Keratinocyte (primary cell): ENCODE measurements at regions not wholly inside any gene's neighbourhood (a gene's known extent, or its start where the extent isn't known, plus 50 kb on each side); places are given as distances from the start of the nearest gene placed in this dataset.

Experiments used
- DNase-seq: peaks from one replicate; pipeline ENCODE4 v3.0.0-alpha.2; 2011; ENCODE audit warnings: low read depth, missing footprints, low spot score
- FAIRE-seq: peaks from 2 replicates; lab custom pipeline; 2011; peaks lifted over from hg19 to GRCh38; lab: Jason Lieb, UNC
- H2AFZ ChIP-seq: 2 replicates; pipeline ENCODE4 v1.6.0; 2012; ENCODE audit warnings: low read length, control low read depth, inconsistent platforms; ENCODE audit not compliant: control insufficient read depth
- H3K27ac ChIP-seq: 2 replicates; pipeline ENCODE4 v1.5.1; 2011; ENCODE audit warnings: low read length; ENCODE audit not compliant: control insufficient read depth, insufficient read depth
- H3K27me3 ChIP-seq: 3 replicates; pipeline ENCODE4 v1.6.0; 2011; ENCODE audit warnings: low read length; ENCODE audit not compliant: control insufficient read depth, insufficient read depth; ENCODE audit errors: extremely low read depth
- H3K36me3 ChIP-seq, 2 experiments: 2 replicates in 1 of 2; 3 replicates in 1 of 2; pipeline ENCODE4 v1.5.1; 2011; ENCODE audit warnings: low read length in 2 of 2, mild to moderate bottlenecking in 1 of 2; ENCODE audit not compliant: control insufficient read depth in 2 of 2, insufficient read depth in 2 of 2; ENCODE audit errors: extremely low read depth in 1 of 2
- H3K4me1 ChIP-seq: 3 replicates; pipeline ENCODE4 v1.5.1; 2011; ENCODE audit warnings: low read length; ENCODE audit not compliant: control insufficient read depth, insufficient read depth; ENCODE audit errors: extremely low read depth
- H3K4me2 ChIP-seq: 3 replicates; pipeline ENCODE4 v1.6.0; 2011; ENCODE audit warnings: low read depth, low read length; ENCODE audit not compliant: control insufficient read depth, insufficient read depth; ENCODE audit errors: extremely low read depth
- H3K4me3 ChIP-seq, 3 experiments: fragments of 200-600 bp in 1 of 3; sonication (generic) in 1 of 3; 2 replicates in 2 of 3; 3 replicates in 1 of 3; pipeline ENCODE4 v1.5.1; 2011 to 2016; ENCODE audit warnings: low read length in 3 of 3, mild to moderate bottlenecking in 3 of 3, control low read depth in 2 of 3, inconsistent platforms in 1 of 3, low read depth in 1 of 3, mixed read lengths in 1 of 3, mixed run types in 1 of 3, moderate library complexity in 1 of 3; ENCODE audit not compliant: control insufficient read depth in 2 of 3, insufficient read depth in 2 of 3; ENCODE audit errors: extremely low read depth in 1 of 3
- H3K79me2 ChIP-seq: 2 replicates; pipeline ENCODE4 v1.6.0; 2012; ENCODE audit warnings: low read length; ENCODE audit not compliant: control insufficient read depth, insufficient read depth
- H3K9ac ChIP-seq: 3 replicates; pipeline ENCODE4 v1.6.0; 2011; ENCODE audit warnings: low read length; ENCODE audit not compliant: control insufficient read depth, insufficient read depth; ENCODE audit errors: extremely low read depth
- H3K9me1 ChIP-seq: 3 replicates; pipeline ENCODE4 v1.6.0; 2011; ENCODE audit warnings: low read length; ENCODE audit not compliant: control insufficient read depth, insufficient read depth; ENCODE audit errors: extremely low read depth
- H3K9me3 ChIP-seq: 2 replicates; pipeline ENCODE4 v1.5.1; 2012; ENCODE audit warnings: low read depth, low read length; ENCODE audit not compliant: control insufficient read depth
- H4K20me1 ChIP-seq: 3 replicates; pipeline ENCODE4 v1.6.0; 2011; ENCODE audit warnings: low read length; ENCODE audit not compliant: control insufficient read depth, insufficient read depth; ENCODE audit errors: extremely low read depth
- CTCF ChIP-seq, 3 experiments: IDR thresholded peaks in 1 of 3; conservative IDR thresholded peaks in 1 of 3; optimal IDR thresholded peaks in 1 of 3; 2 replicates in 2 of 3; 3 replicates in 1 of 3; pipeline versions ENCODE3 to v1.5.1; 2011; ENCODE audit warnings: low read length in 3 of 3, mild to moderate bottlenecking in 3 of 3, moderate library complexity in 2 of 3, control low read depth in 1 of 3, inconsistent platforms in 1 of 3; ENCODE audit not compliant: insufficient read depth in 2 of 3; ENCODE audit errors: extremely low read depth in 1 of 3
- EZH2 ChIP-seq: IDR thresholded peaks from one replicate; pipeline ENCODE4 v1.6.1; 2012; ENCODE audit warnings: inconsistent platforms, mild to moderate bottlenecking, low read length, moderate library complexity
- dilution Hi-C: fragments of 300-500 bp; cut with MboI; formaldehyde crosslinking; loops from one replicate; pipeline ENCODE4 v1.7.0; 2020; ENCODE audit warnings: low sequenced_read_pairs; ENCODE audit not compliant: extremely low pct_ligation_motif_present

- Histone ChIP-seq H3K4me2 (no peak overlapping the region), H3K27ac (no peak overlapping the region), H3K9me1 (no peaks in the 10 kb centered on the region), H3K79me2 (no peaks in the 10 kb centered on the region), H2AFZ (no peak overlapping the region), H3K9me3 (no peaks in the 10 kb centered on the region), H3K9ac (no peak overlapping the region), H4K20me1 (no peaks in the 10 kb centered on the region), H3K36me3 (no peaks in the 10 kb centered on the region), H3K27me3 (no peaks in the 10 kb centered on the region), H3K4me3 (no peak overlapping the region), H3K4me1 (no peaks in the 10 kb centered on the region)
- FAIRE-seq (no peak), DNase-seq (no peak)
- no peak for TF ChIP-seq CTCF (optimal IDR thresholded peaks at IDR 0.05 in 1 of 3, IDR thresholded peaks at IDR 0.05 in 1 of 3, conservative IDR thresholded peaks at IDR 0.05 in 1 of 3; ENCODE audit: extremely low read depth in 1 of 3, insufficient read depth in 2 of 3, low read length in 3 of 3)
- TF ChIP-seq EZH2 = no peak
- dilution Hi-C loops = no loop called here
These were observed 108.8 kb upstream of the TBX18 start for GRCh38 chr6:84872996-84873723.

GRCh38 chr6:84871925-84872324 lies 107.5 kb upstream of the TBX18 start:
- H3K9me3 ChIP-seq = no peaks in the 10 kb centered on the region
- FAIRE-seq (no peak), DNase-seq (no peak)
- H3K36me3 ChIP-seq = no peaks in the 10 kb centered on the region
- no peak overlapping the region for H3K27ac ChIP-seq
- H3K4me1 ChIP-seq = no peaks in the 10 kb centered on the region
- no peaks in the 10 kb centered on the region for H4K20me1 ChIP-seq
- no peak overlapping the region for H3K4me3 ChIP-seq
- H3K4me2 ChIP-seq = no peak overlapping the region
- H3K9me1 ChIP-seq = no peaks in the 10 kb centered on the region
- no peaks in the 10 kb centered on the region for H3K27me3 ChIP-seq
- no peak for TF ChIP-seq CTCF (optimal IDR thresholded peaks at IDR 0.05 in 1 of 3, IDR thresholded peaks at IDR 0.05 in 1 of 3, conservative IDR thresholded peaks at IDR 0.05 in 1 of 3; ENCODE audit: extremely low read depth in 1 of 3, insufficient read depth in 2 of 3, low read length in 3 of 3)
- TF ChIP-seq EZH2 = no peak
- dilution Hi-C loops = no loop called here
- H3K79me2 ChIP-seq = no peaks in the 10 kb centered on the region
- no peak overlapping the region for H3K9ac ChIP-seq
- H2AFZ ChIP-seq = no peak overlapping the region
